HG02981 (cell line): ENCODE measurements at regions not wholly inside any gene's neighbourhood (a gene's known extent, or its start where the extent isn't known, plus 50 kb on each side); places are given as distances from the start of the nearest gene placed in this dataset.
A peak's percentile ranks its signal among the peaks of the same experiment; 100 is the strongest.
"Not testable (repeated sequence)": the region's sequence is repeated elsewhere in the genome, so short reads cannot be mapped to it uniquely, and the experiment has no call there.

Experiments used
- ATAC-seq: cut with Tn5 transposase; IDR thresholded peaks from one replicate; pipeline ENCODE4 v1.9.1; 2021; ENCODE audit warnings: mild to moderate bottlenecking, moderate library complexity; ENCODE audit not compliant: unreplicated experiment

DNA sequence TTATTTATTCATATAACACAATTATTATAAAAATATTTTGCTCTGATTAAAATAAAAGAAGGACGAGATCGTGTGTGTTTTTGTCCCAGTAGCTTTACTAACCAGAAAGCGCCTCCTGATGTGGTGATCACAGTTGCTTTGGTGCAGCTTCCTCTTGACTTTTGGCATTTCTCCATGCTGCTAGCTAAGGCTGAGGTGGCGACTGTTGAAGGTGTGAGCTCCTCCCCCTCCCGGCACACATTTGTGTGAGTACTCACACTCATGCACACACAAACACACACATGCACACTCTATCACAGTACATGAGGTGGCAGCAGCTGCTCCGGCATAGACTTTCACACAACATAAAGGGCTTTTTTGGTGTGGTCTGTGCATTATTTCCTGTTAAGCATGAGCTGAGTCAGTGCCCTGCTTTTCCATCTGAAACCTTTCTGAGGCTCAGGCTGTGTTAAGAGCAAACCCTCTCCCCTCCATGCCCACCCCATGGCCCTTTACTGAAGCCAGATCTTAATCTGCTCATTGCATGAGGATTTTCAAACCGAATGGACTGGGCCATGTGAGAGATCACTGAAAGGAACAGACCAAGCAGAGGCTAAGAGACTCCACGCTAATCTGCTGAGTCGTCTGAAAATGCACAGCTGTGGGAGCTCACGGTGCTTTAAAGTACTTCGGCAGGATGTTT is 53.3 kb downstream of the FOXD4L1 start:
- ATAC-seq, result peak; percentile 73

DNA sequence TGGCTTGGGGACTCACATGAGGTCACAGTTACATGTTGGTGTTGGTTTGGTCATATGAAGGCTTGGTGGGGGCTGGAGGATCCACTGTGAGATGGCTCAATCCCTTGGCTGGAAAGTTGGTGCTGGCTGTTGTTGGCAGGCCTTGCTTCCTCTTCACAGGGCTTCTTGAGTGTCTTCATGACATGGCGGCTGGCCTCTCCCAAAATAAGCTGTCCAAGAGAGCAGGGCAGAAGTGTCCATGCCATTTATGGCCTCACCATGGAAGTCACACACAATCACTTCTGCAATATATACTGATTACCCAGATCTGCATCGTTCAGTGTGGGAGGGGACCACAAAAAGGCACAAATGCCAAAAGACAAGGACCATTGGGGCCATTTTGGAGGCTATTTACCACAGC is 61.4 kb downstream of the FOXD4L1 start:
- ATAC-seq, result not testable (repeated sequence)

DNA sequence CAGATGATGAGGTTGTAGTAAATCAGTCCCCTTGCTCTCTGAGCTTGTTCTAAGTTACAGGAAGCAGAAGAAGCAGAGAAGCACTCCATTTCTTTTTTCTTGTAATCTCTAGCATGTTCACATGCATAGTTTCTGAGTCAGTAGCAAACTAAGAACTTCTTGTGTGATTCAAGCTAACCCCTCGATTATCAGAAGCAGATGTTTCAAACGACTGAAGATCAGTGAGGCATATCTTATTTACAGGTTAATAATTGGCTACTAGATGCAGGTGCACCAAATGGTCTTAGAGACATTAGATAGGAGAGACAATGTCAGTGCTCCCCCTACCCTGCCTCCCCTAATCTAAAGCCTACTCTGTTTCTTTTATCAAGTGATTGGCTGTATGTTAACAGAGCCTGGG is 64.2 kb downstream of the FOXD4L1 start:
- ATAC-seq, result peak; percentile 89

DNA sequence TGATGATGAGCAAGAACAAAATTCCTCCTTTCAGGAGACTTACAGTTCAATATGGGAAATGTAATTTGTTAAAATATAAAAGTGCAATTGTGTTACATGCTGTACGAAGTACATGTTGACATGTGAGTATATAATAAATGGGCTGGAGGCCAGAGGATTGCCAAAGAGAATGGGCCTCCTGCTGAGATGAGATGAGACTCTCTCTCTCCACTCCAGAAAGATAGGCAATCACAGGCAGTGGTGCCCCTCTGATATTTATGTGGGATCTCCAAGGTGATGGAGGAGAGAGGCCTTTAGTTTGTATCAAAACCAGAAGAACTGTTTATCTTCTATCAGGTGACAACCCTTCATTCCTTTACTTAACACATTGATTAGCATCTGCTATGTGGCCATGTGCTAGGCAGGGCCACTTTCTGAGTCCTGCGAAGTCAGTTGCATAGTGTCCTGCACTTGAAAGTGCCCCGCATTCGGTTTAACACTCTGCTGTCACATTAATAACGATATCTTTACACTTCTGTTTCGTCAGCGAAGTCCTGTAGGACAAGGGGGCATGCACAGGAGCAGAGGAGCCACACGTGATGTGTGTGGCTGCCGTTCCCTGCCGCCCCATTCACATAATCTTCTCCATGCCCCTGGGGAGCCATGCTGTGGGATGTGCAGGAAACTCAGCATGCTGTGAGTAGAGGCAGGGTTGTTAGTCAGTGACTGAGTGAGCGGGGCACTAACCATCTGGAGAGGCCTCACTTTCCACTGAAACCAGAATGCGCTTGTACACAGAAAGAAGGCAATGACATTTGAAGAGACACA is 60.2 kb upstream of the RABL2A start:
- ATAC-seq, result not testable (repeated sequence)

DNA sequence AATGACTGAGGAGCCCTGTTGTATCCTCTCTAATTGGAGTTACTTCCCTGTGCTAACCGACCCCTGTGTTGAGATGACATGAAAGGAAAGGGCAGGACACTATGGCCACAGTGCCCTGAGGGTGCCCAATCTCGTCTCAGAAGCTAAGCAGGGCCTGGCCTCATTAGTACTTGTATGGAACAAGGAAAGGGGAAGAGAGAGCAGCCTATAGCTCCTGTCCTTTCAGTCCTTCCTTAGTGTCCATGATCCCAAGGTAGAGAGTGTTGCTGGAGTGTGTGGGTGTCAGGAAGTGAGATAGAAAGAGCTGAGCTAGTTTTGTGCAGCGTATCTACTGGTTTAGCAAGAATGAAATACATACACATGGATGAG is 59.6 kb upstream of the RABL2A start:
- ATAC-seq, result not testable (repeated sequence)

DNA sequence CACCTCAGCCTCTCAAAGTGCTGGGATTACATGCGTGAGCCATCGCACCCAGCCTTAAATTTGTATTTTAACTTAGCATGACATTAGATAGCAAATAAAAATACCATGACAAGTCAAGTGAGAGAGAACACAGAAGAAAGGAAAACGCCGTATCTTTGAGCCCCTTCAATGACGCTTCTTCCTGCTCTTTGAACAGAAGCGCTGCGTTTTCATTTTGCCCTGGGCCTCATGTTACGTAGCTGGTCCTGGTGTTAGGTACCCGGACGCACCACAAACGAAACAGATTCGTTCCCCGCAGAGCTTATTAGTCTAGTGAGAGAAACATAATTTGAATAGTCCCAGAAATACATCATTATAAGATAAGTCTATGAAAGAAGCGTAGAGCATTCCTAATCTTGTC is 58.8 kb upstream of the RABL2A start:
- ATAC-seq, result not testable (repeated sequence)

DNA sequence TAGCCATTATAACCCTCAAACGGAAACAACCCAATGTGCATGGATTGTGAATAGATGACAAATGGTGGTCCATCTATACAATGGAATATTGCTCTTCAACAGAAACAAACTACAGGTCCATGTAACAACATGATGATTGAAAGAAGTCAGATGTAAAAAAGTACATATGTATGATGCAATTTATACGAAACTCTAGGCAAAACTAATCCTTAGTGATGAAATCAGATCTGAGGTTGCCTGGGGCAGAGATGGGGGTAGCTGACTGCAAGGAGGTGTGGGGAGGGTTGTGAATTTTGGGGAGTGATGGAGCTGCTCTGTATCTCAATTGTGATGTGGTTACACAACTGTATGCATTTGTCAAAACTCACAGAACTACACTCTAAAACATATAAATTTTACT is 57.0 kb upstream of the RABL2A start:
- not testable (repeated sequence) for ATAC-seq

DNA sequence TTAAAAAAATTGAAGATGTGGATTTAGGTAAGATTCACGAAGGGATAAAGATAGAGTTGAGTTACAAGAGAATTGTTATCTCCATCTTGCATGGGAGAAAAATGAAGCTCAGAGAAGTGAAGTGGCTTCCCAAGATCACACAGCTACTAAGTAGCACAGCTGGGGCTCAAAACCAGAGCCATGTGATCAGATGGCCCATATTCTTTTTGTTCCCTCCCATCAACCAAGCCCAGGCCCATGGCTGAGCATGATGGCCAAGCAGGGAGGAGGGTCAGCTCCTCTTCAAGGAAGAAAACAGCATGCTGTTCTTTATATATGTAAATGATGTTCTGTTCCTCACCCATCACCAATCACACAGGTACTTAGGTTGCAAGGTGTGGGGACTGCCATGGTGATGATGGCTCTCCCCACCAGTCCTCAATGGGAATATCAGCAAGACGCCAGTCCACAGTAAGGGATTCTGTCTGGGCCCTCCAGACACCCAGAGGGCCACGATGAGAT is 56.5 kb upstream of the RABL2A start:
- ATAC-seq, result not testable (repeated sequence)

DNA sequence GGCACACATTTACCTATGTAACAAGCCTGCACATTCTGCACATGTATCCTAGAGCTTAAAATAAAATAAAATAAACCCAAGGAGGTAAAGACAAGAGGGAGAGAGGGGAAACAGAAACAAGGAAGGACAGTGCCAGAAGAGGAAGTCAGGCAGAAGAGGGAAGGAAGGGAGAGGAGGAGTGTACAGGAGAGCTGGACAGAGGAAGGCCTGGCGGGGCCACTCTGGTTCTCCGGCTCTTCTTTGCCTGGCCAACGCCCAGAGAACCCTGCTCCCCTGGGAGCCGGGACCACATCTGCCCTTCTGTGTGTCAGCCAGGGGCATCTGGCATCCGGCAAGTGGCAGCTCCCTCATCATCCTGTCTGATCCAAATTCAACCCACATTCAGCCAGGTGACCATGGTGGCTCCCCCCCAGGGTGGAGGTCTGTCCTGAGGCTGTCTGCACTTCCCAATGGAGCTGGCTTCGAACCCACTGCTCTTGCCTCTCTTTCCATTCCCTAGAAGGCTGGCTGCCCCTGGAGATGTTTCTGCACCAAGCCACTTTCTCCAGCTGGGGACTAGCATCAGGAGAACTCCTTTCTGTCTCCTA is 55.5 kb upstream of the RABL2A start:
- not testable (repeated sequence) for ATAC-seq

DNA sequence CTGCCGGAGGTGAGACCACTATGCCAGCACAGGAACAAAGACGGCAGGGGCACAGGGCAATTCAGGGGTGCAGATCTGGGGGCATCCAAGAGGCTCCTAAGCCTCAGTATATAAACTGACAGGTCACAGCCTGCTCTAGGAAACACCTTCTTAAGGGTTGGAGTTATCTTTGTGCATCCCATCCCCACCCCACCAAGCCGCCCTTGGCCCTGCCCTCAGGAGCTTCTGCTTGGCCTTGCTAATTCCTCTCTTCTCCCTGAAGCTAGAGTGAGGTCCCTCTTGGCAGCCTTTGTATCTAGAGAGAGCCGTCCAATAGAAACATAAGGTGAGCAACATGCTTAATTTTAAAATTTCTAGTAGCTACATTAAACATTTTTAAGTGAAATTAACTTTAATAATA is 51.3 kb upstream of the RABL2A start:
- ATAC-seq, result not testable (repeated sequence)

DNA sequence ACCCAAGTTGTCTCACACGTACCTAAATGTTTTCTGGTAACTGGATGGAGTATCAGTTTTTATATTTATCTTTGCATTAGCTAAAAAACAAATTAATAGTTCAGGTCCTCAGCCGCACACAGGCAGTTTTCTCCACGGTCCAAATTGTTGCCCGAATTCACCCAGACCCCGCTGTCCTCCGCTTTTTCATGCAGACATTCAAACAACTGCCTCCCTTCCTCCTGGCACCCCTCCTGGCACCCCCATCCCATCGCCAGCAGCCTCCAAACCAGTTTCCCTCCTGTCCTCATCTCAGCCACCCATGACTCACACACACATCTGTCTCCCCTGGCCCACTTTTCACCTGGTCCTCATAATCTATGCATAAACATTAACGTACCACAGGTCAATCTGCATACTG is 50.7 kb upstream of the RABL2A start:
- ATAC-seq, result not testable (repeated sequence)
